HG02798 (cell line): ENCODE measurements at regions not wholly inside any gene's neighbourhood (a gene's known extent, or its start where the extent isn't known, plus 50 kb on each side); places are given as distances from the start of the nearest gene placed in this dataset.
"Not testable (repeated sequence)": the region's sequence is repeated elsewhere in the genome, so short reads cannot be mapped to it uniquely, and the experiment has no call there.

Source experiments
- ATAC-seq: cut with Tn5 transposase; IDR thresholded peaks from one replicate; pipeline ENCODE4 v1.9.1; 2021; ENCODE audit warnings: mild to moderate bottlenecking; ENCODE audit not compliant: unreplicated experiment, poor library complexity

GRCh38 chr16:65406933-65407332 is 285.1 kb upstream of the CDH11 start:
- ATAC-seq, result no peak

- ATAC-seq, result no peak
Observed at GRCh38 chr16:65406116-65406515, 284.3 kb upstream of the CDH11 start.

GRCh38 chr16:65394281-65394680 is 272.4 kb upstream of the CDH11 start:
- no peak for ATAC-seq

- ATAC-seq, result no peak
Observed at GRCh38 chr16:65392806-65393565, 271.1 kb upstream of the CDH11 start.

- ATAC-seq, result no peak
Observed at GRCh38 chr16:65388592-65388991, 266.7 kb upstream of the CDH11 start.

- no peak for ATAC-seq
Observed at GRCh38 chr16:65386672-65387071, 264.8 kb upstream of the CDH11 start.

GRCh38 chr16:65384441-65384840 is 262.6 kb upstream of the CDH11 start:
- ATAC-seq, result no peak

- ATAC-seq, result no peak
Observed at GRCh38 chr16:65377195-65377594, 255.3 kb upstream of the CDH11 start.

- no peak for ATAC-seq
Observed at GRCh38 chr16:65376601-65377000, 254.7 kb upstream of the CDH11 start.

GRCh38 chr16:65375651-65376050 is 253.8 kb upstream of the CDH11 start:
- ATAC-seq, result no peak

- ATAC-seq, result no peak
Observed at GRCh38 chr16:65373097-65373496, 251.2 kb upstream of the CDH11 start.

GRCh38 chr16:65372171-65372570 is 250.3 kb upstream of the CDH11 start:
- ATAC-seq, result no peak

GRCh38 chr16:65365732-65366715 is 244.2 kb upstream of the CDH11 start:
- ATAC-seq, result no peak

- ATAC-seq, result not testable (repeated sequence)
Observed at GRCh38 chr16:65356721-65357120, 234.9 kb upstream of the CDH11 start.

- no peak for ATAC-seq
Observed at GRCh38 chr16:65355706-65356105, 233.8 kb upstream of the CDH11 start.

GRCh38 chr16:65353183-65353582 is 231.3 kb upstream of the CDH11 start:
- ATAC-seq, result no peak

GRCh38 chr16:65349626-65350025 is 227.8 kb upstream of the CDH11 start:
- ATAC-seq, result no peak

- ATAC-seq, result no peak
Observed at GRCh38 chr16:65343556-65343955, 221.7 kb upstream of the CDH11 start.

GRCh38 chr16:65342231-65342866 is 220.5 kb upstream of the CDH11 start:
- no peak for ATAC-seq

GRCh38 chr16:65339062-65339461 is 217.2 kb upstream of the CDH11 start:
- ATAC-seq, result no peak

- no peak for ATAC-seq
Observed at GRCh38 chr16:65336160-65336559, 214.3 kb upstream of the CDH11 start.
